ENCODE measurements at regions not wholly inside any gene's neighbourhood (a gene's known extent, or its start where the extent isn't known, plus 50 kb on each side); places are given as distances from the start of the nearest gene placed in this dataset.
A peak's percentile ranks its signal among the peaks of the same experiment; 100 is the strongest.

DNA sequence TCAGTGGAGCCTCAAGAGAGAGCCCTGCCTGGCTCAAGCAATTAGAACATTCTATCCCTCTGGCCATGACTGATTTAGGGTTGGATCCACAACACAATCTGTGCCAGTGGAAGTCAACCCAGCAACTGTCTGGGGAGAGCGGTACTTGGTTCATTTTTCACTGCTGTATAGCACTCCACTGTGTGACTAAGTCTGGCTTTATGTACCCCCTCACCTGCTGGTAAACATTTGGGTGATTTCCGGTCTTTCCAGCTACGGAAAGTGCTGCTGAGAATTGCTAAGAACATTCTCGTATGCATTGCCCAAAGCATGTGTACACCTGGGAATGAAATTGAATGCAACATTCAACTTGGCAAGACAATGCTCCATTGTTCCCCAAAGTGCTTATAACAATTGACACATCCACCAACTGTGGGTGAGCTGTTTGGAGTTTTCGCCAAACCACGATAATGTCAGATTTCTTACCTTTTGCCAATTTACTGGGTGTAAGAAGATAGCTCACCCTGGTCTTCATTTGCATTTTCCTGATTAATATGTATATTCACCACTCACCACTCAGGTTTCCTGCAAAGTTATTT is 63.5 kb upstream of the MED9 start:
- no peak for DNase-seq
- Histone ChIP-seq H3K27me3 (ENCODE audit: control insufficient read depth, insufficient read depth, low read length) (no peaks in the 10 kb centered on the region; the same call in 1 of the 2 replicates), H3K36me3 (replicated peaks; ENCODE audit: control insufficient read depth, insufficient read depth, low read length) (no peaks in the 10 kb centered on the region), H3K4me3 (ENCODE audit: insufficient read depth, low read depth, low read length) (no peak overlapping the region)

GRCh38 chr17:17413821-17414220 is 63.0 kb upstream of the MED9 start:
- DNase-seq: no peak
- H3K4me3 ChIP-seq (ENCODE audit: insufficient read depth, low read depth, low read length): no peak overlapping the region
- H3K27me3 ChIP-seq (ENCODE audit: control insufficient read depth, insufficient read depth, low read length): no peaks in the 10 kb centered on the region; the same call in 1 of the 2 replicates
- H3K36me3 ChIP-seq (replicated peaks; ENCODE audit: control insufficient read depth, insufficient read depth, low read length): no peaks in the 10 kb centered on the region

GRCh38 chr17:17414341-17414805 is 62.4 kb upstream of the MED9 start:
- Histone ChIP-seq H3K27me3 (ENCODE audit: control insufficient read depth, insufficient read depth, low read length) (no peaks in the 10 kb centered on the region; the same call in 1 of the 2 replicates), H3K4me3 (ENCODE audit: insufficient read depth, low read depth, low read length) (no peak overlapping the region), H3K36me3 (replicated peaks; ENCODE audit: control insufficient read depth, insufficient read depth, low read length) (no peaks in the 10 kb centered on the region)
- no peak for DNase-seq

- no peak for DNase-seq
- Histone ChIP-seq H3K27me3 (ENCODE audit: control insufficient read depth, insufficient read depth, low read length) (no peaks in the 10 kb centered on the region), H3K4me3 (ENCODE audit: insufficient read depth, low read depth, low read length) (no peak overlapping the region), H3K36me3 (replicated peaks; ENCODE audit: control insufficient read depth, insufficient read depth, low read length) (no peaks in the 10 kb centered on the region)
These were observed 61.8 kb upstream of the MED9 start for GRCh38 chr17:17415006-17415405.

DNA sequence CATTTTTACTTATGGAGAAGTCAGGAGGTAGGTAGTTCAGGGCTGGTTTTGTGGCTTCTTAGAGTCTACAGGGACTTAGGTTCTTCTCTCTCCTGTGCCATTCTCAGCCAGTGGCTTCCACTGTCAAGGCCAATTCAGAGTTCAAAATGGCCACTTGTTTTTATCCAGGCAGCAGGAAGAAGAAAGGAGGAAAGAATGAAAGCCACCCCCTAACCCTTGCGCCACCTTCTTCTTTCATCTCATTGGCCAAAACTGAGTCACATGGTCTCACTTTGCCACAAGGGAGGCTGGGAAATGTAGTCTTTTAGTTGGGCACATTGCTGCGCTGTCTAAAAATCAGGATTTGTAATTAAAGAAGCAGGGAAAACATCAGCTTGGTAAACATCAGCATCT is 60.8 kb upstream of the MED9 start:
- no peaks in the 10 kb centered on the region for H3K27me3 ChIP-seq (ENCODE audit: control insufficient read depth, insufficient read depth, low read length)
- H3K36me3 ChIP-seq (replicated peaks; ENCODE audit: control insufficient read depth, insufficient read depth, low read length): no peaks in the 10 kb centered on the region
- H3K4me3 ChIP-seq (ENCODE audit: insufficient read depth, low read depth, low read length): no peak overlapping the region
- DNase-seq: peak; percentile 90

- Histone ChIP-seq H3K4me3 (ENCODE audit: insufficient read depth, low read depth, low read length) (no peak overlapping the region), H3K27me3 (ENCODE audit: control insufficient read depth, insufficient read depth, low read length) (no peaks in the 10 kb centered on the region), H3K36me3 (replicated peaks; ENCODE audit: control insufficient read depth, insufficient read depth, low read length) (no peaks in the 10 kb centered on the region)
- DNase-seq: no peak
These were observed 60.1 kb upstream of the MED9 start for GRCh38 chr17:17416400-17417360.

DNA sequence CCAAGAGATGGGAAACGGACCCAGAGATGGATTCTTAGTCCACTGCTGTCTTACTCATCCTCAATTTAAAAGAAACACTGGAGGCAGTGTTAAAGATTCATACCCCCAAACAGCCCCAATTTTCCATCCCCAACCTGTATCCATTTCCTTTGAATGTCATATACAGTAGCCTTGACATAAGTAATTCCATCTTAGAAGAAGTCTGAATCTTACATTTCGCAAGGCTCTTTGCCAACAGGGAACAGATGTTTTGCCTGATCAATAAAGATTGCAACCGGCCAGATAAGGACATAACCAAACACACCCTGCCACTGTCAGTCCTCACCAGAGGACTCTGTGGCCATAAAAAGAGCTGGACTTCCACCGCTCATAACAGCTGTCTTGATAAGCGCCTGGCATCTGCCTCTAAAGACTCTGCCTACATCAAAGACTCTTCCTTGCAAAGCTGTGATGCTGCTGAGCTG is 59.0 kb upstream of the MED9 start:
- no peak for DNase-seq
- Histone ChIP-seq H3K4me3 (ENCODE audit: insufficient read depth, low read depth, low read length) (no peak overlapping the region), H3K27me3 (ENCODE audit: control insufficient read depth, insufficient read depth, low read length) (no peaks in the 10 kb centered on the region), H3K36me3 (replicated peaks; ENCODE audit: control insufficient read depth, insufficient read depth, low read length) (no peaks in the 10 kb centered on the region)

DNA sequence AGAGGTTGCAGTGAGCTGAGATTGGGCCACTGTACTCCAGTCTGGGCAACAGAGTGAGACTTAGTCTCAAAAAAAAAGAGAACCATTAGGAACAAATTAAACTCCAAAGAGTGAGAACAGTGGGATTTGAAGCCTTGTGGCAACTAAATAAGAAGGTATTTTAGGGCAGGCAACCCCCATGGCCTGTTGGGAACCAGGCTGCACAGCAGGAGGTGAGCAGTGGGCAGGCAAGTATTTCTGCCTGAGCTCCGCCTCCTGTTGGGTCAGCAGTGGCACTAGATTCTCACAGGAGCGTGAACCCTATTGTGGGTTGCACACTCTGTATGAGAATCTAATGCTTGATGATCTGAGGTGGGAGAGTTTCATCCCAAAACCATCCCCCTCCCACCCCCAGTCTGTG is 57.6 kb upstream of the MED9 start:
- DNase-seq: no peak
- H3K27me3 ChIP-seq (ENCODE audit: control insufficient read depth, insufficient read depth, low read length): no peaks in the 10 kb centered on the region
- no peaks in the 10 kb centered on the region for H3K36me3 ChIP-seq (replicated peaks; ENCODE audit: control insufficient read depth, insufficient read depth, low read length)
- H3K4me3 ChIP-seq (ENCODE audit: insufficient read depth, low read depth, low read length): no peak overlapping the region

DNA sequence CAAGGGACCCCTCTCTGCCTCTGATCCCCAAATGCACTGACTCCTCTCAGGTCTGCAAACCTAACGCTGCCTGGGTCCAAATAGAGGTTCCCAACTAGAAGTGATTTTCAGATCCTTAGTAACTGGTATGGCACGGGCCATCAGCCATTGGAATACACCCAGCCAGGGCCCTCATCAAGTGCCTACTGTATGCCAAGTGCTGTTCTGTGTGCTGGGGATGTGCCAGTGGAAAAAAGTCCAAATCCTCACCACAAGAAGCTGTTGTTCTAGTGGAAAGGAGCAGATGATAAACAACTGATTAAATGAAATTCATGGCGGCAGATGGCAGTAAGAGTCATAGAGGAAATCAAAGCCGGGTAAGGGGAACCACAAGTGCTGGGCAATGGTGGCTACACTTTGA is 57.2 kb upstream of the MED9 start:
- Histone ChIP-seq H3K36me3 (replicated peaks; ENCODE audit: control insufficient read depth, insufficient read depth, low read length) (no peaks in the 10 kb centered on the region), H3K4me3 (ENCODE audit: insufficient read depth, low read depth, low read length) (no peak overlapping the region), H3K27me3 (ENCODE audit: control insufficient read depth, insufficient read depth, low read length) (no peaks in the 10 kb centered on the region)
- no peak for DNase-seq

GRCh38 chr17:17420082-17420481 is 56.7 kb upstream of the MED9 start:
- no peak overlapping the region for H3K4me3 ChIP-seq (ENCODE audit: insufficient read depth, low read depth, low read length)
- no peak for DNase-seq
- H3K36me3 ChIP-seq (replicated peaks; ENCODE audit: control insufficient read depth, insufficient read depth, low read length): no peaks in the 10 kb centered on the region
- no peaks in the 10 kb centered on the region for H3K27me3 ChIP-seq (ENCODE audit: control insufficient read depth, insufficient read depth, low read length)

- H3K27me3 ChIP-seq (ENCODE audit: control insufficient read depth, insufficient read depth, low read length): no peaks in the 10 kb centered on the region
- no peak overlapping the region for H3K4me3 ChIP-seq (ENCODE audit: insufficient read depth, low read depth, low read length)
- no peaks in the 10 kb centered on the region for H3K36me3 ChIP-seq (replicated peaks; ENCODE audit: control insufficient read depth, insufficient read depth, low read length)
- no peak for DNase-seq
These were observed 56.1 kb upstream of the MED9 start for GRCh38 chr17:17420561-17421269.

- Histone ChIP-seq H3K27me3 (ENCODE audit: control insufficient read depth, insufficient read depth, low read length) (no peaks in the 10 kb centered on the region; the same call in 1 of the 2 replicates), H3K4me3 (ENCODE audit: insufficient read depth, low read depth, low read length) (no peak overlapping the region), H3K36me3 (replicated peaks; ENCODE audit: control insufficient read depth, insufficient read depth, low read length) (no peaks in the 10 kb centered on the region)
- no peak for DNase-seq
These were observed 55.2 kb upstream of the MED9 start for GRCh38 chr17:17421346-17422216.

DNA sequence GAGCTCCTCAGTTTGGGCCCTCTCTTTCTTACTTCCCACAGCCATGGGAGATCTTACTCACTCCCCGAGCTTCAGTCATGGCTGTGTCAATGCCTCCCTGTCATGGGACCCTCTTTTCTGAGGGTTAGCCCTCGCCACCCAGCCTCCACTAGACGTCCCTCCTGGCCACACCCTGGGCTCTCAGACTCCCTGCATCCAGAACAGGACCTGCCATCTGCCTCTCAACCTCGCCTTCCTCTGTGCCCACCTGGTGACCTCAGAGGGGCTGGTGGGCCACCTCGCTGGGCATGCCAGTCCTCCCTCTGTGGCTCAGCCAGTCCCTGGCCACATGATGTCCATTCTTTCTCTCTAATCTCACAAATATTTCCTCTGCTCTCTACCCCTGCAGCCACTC is 54.6 kb upstream of the MED9 start:
- no peak for DNase-seq
- H3K27me3 ChIP-seq (ENCODE audit: control insufficient read depth, insufficient read depth, low read length): no peaks in the 10 kb centered on the region; the same call in 1 of the 2 replicates
- H3K36me3 ChIP-seq (replicated peaks; ENCODE audit: control insufficient read depth, insufficient read depth, low read length): no peaks in the 10 kb centered on the region
- no peak overlapping the region for H3K4me3 ChIP-seq (ENCODE audit: insufficient read depth, low read depth, low read length)

DNA sequence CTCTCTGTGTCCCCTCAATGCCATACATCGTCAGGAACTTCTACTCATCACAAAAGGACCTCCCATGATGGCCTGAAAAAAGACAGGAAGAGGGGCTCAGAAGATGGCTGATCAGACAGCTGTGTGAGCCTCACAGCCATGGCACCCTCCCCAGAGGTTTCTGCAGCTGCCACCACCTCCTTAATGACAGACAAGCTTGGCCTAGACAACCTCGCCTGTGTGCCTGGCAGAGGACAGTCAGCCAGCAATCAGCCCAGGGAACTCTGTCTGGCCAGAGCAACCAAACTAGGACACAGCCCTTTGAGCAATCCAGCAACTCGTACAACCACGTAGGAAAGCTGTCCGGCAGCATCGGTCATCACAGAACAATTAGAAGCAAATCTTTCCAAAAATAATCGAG is 54.2 kb upstream of the MED9 start:
- DNase-seq: no peak
- no peaks in the 10 kb centered on the region; the same call in 1 of the 2 replicates for H3K27me3 ChIP-seq (ENCODE audit: control insufficient read depth, insufficient read depth, low read length)
- no peak overlapping the region for H3K4me3 ChIP-seq (ENCODE audit: insufficient read depth, low read depth, low read length)
- no peaks in the 10 kb centered on the region for H3K36me3 ChIP-seq (replicated peaks; ENCODE audit: control insufficient read depth, insufficient read depth, low read length)
